Body of pancreas (tissue), 4 donors: ENCODE measurements at regions not wholly inside any gene's neighbourhood (a gene's known extent, or its start where the extent isn't known, plus 50 kb on each side); places are given as distances from the start of the nearest gene placed in this dataset.

Source experiments
- POLR2A ChIP-seq, 3 donors: fragments of 450-650 bp; IDR thresholded peaks; one replicate each; pipeline ENCODE4 v1.6.1; 2016; ENCODE audit warnings: antibody characterized with exemption in 3 of 3, mild to moderate bottlenecking in 2 of 3
- TF ChIP-seq, protein P1 (sequence below), 7 experiments: fragments of 450-650 bp in 4 of 7; fragments of 200-600 bp in 3 of 7; sonication (generic) in 3 of 7; IDR thresholded peaks; one replicate each; pipeline ENCODE4 v1.5.1; 2016 to 2019; ENCODE audit warnings: antibody characterized with exemption in 7 of 7

DNA sequence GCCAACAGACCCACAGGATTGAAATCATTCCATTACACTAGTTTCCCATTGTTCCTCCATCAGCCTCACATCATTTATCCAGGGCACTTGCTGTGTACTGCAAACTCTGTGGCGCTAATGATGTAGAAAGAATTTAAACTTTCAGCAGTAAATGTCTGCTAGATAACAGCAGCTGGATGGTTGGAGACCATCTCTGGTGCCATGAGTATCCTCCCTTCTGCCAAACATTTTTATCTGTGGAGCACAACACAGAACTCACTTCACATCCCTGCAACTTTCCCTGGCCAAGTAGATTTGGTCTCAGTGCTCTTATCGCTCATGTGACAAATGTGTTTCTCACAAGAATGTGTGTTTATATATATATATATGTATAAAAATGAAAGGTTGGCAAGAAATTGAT, 481.9 kb downstream of the FGF9 start:
- TF ChIP-seq, protein P1, sequence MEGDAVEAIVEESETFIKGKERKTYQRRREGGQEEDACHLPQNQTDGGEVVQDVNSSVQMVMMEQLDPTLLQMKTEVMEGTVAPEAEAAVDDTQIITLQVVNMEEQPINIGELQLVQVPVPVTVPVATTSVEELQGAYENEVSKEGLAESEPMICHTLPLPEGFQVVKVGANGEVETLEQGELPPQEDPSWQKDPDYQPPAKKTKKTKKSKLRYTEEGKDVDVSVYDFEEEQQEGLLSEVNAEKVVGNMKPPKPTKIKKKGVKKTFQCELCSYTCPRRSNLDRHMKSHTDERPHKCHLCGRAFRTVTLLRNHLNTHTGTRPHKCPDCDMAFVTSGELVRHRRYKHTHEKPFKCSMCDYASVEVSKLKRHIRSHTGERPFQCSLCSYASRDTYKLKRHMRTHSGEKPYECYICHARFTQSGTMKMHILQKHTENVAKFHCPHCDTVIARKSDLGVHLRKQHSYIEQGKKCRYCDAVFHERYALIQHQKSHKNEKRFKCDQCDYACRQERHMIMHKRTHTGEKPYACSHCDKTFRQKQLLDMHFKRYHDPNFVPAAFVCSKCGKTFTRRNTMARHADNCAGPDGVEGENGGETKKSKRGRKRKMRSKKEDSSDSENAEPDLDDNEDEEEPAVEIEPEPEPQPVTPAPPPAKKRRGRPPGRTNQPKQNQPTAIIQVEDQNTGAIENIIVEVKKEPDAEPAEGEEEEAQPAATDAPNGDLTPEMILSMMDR (IDR thresholded peaks at IDR 0.05): no peak
- TF ChIP-seq POLR2A (IDR thresholded peaks at IDR 0.05): no peak
